ENCODE measurements at regions not wholly inside any gene's neighbourhood (a gene's known extent, or its start where the extent isn't known, plus 50 kb on each side); places are given as distances from the start of the nearest gene placed in this dataset.

DNA sequence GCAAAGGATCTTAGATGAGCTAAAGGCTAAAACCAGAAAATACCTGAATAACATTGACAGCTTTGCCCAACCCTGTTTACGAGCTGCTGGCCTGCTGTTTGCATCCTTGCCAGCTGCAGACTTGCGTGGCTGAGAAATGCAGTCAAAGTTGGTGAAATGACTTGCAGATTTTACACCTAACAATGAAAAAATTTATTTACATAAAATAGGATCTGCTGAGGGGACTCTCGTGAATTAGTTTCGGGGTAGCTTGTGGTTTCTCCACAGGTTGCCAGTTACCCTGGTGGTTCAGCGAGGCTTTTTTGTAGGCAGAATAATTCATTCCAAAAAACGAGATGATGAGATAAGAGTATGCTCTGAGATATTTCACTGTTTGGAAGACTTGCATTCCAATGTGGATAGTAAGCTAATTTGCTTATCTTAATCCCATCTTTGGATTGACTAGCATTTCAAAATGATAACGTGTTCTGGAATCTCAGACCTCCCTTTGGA is 65.7 kb upstream of the FANCC start:
- WGBS, result 60% methylated on average over 7 of the region's 7 CpGs
- TF ChIP-seq EGR1 (IDR thresholded peaks at IDR 0.05; ENCODE audit: low read depth in 2 of 2) (no peak), FOXA2 (IDR thresholded peaks at IDR 0.05) (no peak), RAD21 (IDR thresholded peaks at IDR 0.05) (no peak), RXRA (IDR thresholded peaks at IDR 0.05) (no peak), JUND (IDR thresholded peaks at IDR 0.05) (no peak), TAF1 (conservative IDR thresholded peaks at IDR 0.05) (no peak), ZBTB33 (IDR thresholded peaks at IDR 0.05) (no peak), YY1 (IDR thresholded peaks at IDR 0.05) (no peak), HNF4G (IDR thresholded peaks at IDR 0.05) (no peak), HNF4A (conservative IDR thresholded peaks at IDR 0.05) (no peak), GABPA (IDR thresholded peaks at IDR 0.05 in 1 of 2, conservative IDR thresholded peaks at IDR 0.05 in 1 of 2) (no peak)
- TF ChIP-seq, protein P1, sequence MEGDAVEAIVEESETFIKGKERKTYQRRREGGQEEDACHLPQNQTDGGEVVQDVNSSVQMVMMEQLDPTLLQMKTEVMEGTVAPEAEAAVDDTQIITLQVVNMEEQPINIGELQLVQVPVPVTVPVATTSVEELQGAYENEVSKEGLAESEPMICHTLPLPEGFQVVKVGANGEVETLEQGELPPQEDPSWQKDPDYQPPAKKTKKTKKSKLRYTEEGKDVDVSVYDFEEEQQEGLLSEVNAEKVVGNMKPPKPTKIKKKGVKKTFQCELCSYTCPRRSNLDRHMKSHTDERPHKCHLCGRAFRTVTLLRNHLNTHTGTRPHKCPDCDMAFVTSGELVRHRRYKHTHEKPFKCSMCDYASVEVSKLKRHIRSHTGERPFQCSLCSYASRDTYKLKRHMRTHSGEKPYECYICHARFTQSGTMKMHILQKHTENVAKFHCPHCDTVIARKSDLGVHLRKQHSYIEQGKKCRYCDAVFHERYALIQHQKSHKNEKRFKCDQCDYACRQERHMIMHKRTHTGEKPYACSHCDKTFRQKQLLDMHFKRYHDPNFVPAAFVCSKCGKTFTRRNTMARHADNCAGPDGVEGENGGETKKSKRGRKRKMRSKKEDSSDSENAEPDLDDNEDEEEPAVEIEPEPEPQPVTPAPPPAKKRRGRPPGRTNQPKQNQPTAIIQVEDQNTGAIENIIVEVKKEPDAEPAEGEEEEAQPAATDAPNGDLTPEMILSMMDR (IDR thresholded peaks at IDR 0.05; ENCODE audit: low read depth, low read length, missing input control), result no peak
- TF ChIP-seq, protein P2, sequence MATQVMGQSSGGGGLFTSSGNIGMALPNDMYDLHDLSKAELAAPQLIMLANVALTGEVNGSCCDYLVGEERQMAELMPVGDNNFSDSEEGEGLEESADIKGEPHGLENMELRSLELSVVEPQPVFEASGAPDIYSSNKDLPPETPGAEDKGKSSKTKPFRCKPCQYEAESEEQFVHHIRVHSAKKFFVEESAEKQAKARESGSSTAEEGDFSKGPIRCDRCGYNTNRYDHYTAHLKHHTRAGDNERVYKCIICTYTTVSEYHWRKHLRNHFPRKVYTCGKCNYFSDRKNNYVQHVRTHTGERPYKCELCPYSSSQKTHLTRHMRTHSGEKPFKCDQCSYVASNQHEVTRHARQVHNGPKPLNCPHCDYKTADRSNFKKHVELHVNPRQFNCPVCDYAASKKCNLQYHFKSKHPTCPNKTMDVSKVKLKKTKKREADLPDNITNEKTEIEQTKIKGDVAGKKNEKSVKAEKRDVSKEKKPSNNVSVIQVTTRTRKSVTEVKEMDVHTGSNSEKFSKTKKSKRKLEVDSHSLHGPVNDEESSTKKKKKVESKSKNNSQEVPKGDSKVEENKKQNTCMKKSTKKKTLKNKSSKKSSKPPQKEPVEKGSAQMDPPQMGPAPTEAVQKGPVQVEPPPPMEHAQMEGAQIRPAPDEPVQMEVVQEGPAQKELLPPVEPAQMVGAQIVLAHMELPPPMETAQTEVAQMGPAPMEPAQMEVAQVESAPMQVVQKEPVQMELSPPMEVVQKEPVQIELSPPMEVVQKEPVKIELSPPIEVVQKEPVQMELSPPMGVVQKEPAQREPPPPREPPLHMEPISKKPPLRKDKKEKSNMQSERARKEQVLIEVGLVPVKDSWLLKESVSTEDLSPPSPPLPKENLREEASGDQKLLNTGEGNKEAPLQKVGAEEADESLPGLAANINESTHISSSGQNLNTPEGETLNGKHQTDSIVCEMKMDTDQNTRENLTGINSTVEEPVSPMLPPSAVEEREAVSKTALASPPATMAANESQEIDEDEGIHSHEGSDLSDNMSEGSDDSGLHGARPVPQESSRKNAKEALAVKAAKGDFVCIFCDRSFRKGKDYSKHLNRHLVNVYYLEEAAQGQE (IDR thresholded peaks at IDR 0.05), result no peak

DNA sequence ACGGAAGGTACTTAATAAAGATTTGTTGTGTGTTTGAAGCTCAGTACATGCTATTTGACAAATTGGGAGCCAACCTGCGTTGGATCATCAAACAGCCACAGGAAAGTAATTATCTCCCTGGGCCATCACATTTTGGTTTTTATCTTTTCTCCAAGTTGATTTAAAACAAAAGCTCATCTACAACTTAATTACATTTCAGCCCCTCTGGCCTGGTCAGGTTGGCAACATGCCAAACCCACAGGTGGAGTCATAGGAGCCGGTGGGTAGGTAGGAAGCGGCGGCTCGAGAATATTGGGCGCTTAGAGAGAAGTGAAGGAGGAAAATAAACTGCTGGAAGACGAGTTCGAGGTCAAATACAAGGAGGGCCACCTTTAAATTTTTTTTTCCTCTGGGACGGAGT is 64.9 kb upstream of the FANCC start:
- no peak overlapping the region for H3K27ac ChIP-seq (ENCODE audit: low read depth in 1 of 2, low read length in 2 of 2)
- WGBS, result 94% methylated on average over 10 of the region's 10 CpGs
- H3K9me3 ChIP-seq (ENCODE audit: control insufficient read depth in 4 of 4, low read length in 3 of 4), result no peaks in the 10 kb centered on the region
- H3K9ac ChIP-seq (ENCODE audit: low read depth in 1 of 2, low read length in 2 of 2), result no peak overlapping the region
- no peak overlapping the region for H3K4me3 ChIP-seq (ENCODE audit: low read depth in 1 of 3, low read length in 3 of 3)
- no peaks in the 10 kb centered on the region for H3K4me1 ChIP-seq (ENCODE audit: control insufficient read depth in 4 of 4, insufficient read depth in 4 of 4, low read length in 3 of 4)
- H3K36me3 ChIP-seq (ENCODE audit: control insufficient read depth in 4 of 4, insufficient read depth in 3 of 4, low read depth in 1 of 4, low read length in 3 of 4), result no peaks in the 10 kb centered on the region
- no peaks in the 10 kb centered on the region for H3K27me3 ChIP-seq (ENCODE audit: control insufficient read depth in 4 of 4, insufficient read depth in 4 of 4, low read length in 3 of 4)
- DNase-seq (ENCODE audit: low spot score), result no peak
- no peak for TF ChIP-seq ZBTB33 (IDR thresholded peaks at IDR 0.05)
- TF ChIP-seq GABPA (IDR thresholded peaks at IDR 0.05 in 1 of 2, conservative IDR thresholded peaks at IDR 0.05 in 1 of 2), result no peak
- TF ChIP-seq SP1 (IDR thresholded peaks at IDR 0.05), result no peak
- no peak for TF ChIP-seq EGR1 (IDR thresholded peaks at IDR 0.05; ENCODE audit: low read depth in 2 of 2)
- no peak for TF ChIP-seq FOXA2 (IDR thresholded peaks at IDR 0.05)
- no peak for TF ChIP-seq JUND (IDR thresholded peaks at IDR 0.05)
- TF ChIP-seq YY1 (IDR thresholded peaks at IDR 0.05), result no peak
- TF ChIP-seq NR2F2 (IDR thresholded peaks at IDR 0.05), result no peak
- TF ChIP-seq, protein P1 (IDR thresholded peaks at IDR 0.05; ENCODE audit: low read depth, low read length, missing input control), result no peak
- no peak for TF ChIP-seq FOXA1 (IDR thresholded peaks at IDR 0.05)
- no peak for TF ChIP-seq RAD21 (IDR thresholded peaks at IDR 0.05)
- no peak for TF ChIP-seq TAF1 (conservative IDR thresholded peaks at IDR 0.05)
- no peak for TF ChIP-seq RXRA (IDR thresholded peaks at IDR 0.05)
- TF ChIP-seq MAX (IDR thresholded peaks at IDR 0.05), result no peak
- no peak for TF ChIP-seq HNF4A (conservative IDR thresholded peaks at IDR 0.05)
- no peak for TF ChIP-seq HNF4G (IDR thresholded peaks at IDR 0.05)

More for the DNA sequence above, 65.7 kb upstream of the FANCC start:
- no peaks in the 10 kb centered on the region for H3K4me1 ChIP-seq (ENCODE audit: control insufficient read depth in 4 of 4, insufficient read depth in 4 of 4, low read length in 3 of 4)
- no peaks in the 10 kb centered on the region for H3K9me3 ChIP-seq (ENCODE audit: control insufficient read depth in 4 of 4, low read length in 3 of 4)
- H3K27me3 ChIP-seq (ENCODE audit: control insufficient read depth in 4 of 4, insufficient read depth in 4 of 4, low read length in 3 of 4), result no peaks in the 10 kb centered on the region
- no peak overlapping the region for H3K27ac ChIP-seq (ENCODE audit: low read depth in 1 of 2, low read length in 2 of 2)
- no peaks in the 10 kb centered on the region for H3K36me3 ChIP-seq (ENCODE audit: control insufficient read depth in 4 of 4, insufficient read depth in 3 of 4, low read depth in 1 of 4, low read length in 3 of 4)
- no peak overlapping the region for H3K4me3 ChIP-seq (ENCODE audit: low read depth in 1 of 3, low read length in 3 of 3)
- H3K9ac ChIP-seq (ENCODE audit: low read depth in 1 of 2, low read length in 2 of 2), result no peak overlapping the region
- DNase-seq (ENCODE audit: low spot score), result no peak
